ENCODE measurements at regions not wholly inside any gene's neighbourhood (a gene's known extent, or its start where the extent isn't known, plus 50 kb on each side); places are given as distances from the start of the nearest gene placed in this dataset.
"Not testable (repeated sequence)": the region's sequence is repeated elsewhere in the genome, so short reads cannot be mapped to it uniquely, and the experiment has no call there.

DNA sequence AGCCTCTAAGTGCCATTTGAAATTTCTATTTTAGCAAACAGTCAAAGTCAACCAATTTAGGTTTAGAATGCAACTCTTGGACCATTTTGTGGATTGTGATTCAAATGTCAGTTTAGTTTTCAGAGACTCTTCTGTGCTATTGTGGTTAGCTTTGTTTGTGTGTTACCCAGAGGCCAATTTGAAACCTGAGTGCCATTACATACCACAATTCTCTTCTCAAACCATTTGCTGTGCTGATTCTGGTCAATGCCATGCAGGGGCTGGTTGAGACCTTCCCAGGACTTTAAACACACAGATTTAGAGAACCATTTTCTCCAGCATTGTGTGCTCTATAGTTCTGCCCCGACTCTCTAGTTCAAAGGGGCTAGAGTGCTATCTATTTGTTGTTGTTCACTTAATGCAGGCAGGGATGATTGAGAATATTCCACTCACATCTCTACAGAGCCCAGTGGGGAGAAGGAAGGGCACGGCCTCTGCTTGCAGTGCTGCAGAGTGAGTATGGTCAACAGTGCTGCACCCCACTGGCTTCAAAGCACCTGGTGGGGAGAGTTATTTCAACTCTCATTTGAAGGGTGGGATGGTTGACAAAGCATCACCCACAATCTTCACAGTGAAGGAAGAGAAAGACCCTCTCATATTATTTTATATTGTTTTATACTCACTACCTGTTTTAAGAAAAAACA is 738.2 kb downstream of the COL12A1 start:
- DNase-seq = no peak

DNA sequence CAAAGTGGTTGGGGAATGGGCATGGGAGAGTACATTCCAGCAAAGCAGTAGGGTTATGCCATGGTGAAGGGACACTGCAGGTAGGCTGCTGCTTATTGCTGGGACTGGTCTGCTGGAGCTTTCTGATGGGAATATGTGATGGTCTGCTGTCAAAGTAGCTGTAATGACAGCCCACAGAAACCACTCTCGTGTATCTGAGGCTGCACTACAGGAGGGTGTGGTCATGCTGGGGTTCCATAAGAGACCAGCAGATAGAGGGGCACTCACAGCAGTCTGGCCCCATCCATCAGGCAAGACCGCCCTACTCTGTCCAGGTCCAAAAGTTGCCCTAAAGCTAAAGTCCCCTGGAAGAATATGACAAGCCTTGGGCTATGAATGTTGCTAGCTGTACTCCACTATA is 739.3 kb downstream of the COL12A1 start:
- no peak for DNase-seq

DNA sequence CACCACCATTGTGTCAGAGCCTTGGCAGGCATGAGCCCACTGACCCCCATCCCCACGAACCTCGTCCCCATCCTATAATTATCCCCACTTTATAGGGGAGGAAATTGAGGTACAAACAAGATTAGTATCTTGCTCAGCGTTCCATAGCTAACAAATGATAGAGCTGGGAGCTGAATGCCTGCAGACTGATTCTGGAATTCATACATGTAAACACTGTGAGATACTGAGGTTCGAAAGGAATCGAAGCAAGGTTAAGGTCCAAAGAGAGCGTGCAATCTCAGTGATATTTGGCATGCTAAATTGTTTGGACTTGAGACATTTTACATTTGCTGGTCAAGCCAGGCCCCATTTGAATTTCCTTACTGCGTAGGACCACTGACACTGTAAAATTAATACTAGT is 746.6 kb downstream of the COL12A1 start:
- DNase-seq = no peak

DNA sequence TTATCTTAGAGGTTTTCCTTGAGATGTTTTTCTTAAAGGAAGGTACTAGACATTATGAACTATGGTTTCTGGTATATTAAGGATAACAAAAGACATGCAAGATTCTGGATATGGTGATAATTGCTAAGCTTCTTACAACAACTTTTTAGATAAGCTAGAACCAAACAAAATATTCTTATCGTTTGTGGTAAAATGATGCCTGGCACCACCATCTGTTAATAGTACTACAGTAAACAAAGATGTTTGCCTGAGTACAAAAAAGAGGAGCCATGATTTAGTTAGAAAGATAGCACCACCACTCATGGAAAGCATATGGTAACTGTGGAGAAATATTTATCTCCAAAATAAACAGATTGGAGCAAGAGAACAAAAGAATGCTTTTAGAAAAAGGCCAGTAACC is 747.3 kb downstream of the COL12A1 start:
- no peak for DNase-seq

DNA sequence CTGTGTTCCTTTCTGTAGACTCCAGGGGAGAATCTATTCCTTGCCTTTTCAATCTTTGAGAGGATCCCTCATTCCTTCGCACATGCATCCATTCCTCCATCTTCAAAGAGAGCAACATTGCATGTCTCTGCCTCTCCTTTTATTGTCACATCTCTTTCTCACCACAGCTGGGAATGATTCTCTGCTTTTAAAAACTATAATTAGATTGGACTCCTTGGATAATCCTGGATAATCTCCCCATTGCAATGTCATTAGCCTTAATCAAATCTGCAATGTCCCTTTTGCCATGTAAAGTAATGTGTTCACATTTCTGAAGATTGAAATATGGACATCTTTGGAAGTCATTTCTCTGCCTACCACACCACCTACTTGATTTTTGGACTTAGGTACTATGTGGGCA is 750.1 kb downstream of the COL12A1 start:
- no peak for DNase-seq

DNA sequence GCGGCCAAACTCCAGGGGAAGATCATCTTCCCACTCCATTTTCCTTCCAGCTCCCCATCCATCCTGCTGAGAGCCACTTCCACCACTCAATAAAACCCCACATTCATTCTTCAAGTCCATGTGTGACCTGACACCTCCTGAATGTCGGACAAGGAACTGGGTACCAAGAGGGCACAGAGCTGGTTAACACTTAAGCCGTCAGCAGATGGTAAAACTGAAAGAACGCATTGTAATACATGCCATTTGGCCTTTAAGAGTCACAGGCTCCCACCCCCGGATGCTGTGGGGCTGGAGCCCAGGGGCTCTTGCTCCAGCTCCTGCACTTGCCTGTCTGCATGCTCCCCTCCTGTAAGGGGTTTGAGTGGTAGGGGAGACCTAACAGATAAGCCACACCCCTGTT is 753.9 kb downstream of the COL12A1 start:
- DNase-seq = no peak

DNA sequence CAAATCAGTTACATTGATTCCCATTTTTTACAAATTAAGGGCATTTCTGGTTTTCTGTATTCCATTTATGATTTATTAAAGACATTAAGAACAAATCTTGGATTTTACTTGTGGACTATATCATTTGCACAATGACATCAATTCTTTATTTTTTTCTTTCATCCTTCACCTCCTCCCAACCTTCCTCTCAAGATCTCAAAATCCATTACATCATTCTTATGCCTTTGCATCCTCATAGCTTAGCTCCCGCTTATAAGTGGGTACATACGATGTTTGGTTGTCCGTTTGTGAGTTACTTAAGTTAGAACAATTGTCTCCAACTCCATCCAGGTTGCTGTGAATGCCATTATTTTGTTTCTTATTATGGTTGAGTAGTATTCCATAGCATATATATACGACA is 752.8 kb downstream of the CD109 start:
- no peak for DNase-seq

DNA sequence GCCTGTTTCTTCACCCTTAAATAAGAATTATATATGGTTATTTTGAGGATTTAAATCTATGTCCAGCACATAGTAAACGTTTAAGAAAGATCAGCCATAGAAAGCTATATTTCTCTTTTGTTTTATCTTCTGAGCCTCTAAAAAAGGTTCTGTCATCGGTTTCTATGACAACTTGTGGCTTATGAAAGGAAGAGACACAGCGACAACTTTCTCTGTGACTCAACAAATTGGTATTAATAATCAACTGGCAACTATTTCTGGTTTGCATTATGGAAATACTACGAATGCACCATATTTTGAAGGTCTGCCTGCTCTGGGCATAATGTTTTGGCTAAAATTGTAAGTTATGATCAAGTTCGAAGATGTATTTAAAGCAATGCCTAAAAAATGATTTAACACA is 751.0 kb downstream of the CD109 start:
- no peak for DNase-seq

DNA sequence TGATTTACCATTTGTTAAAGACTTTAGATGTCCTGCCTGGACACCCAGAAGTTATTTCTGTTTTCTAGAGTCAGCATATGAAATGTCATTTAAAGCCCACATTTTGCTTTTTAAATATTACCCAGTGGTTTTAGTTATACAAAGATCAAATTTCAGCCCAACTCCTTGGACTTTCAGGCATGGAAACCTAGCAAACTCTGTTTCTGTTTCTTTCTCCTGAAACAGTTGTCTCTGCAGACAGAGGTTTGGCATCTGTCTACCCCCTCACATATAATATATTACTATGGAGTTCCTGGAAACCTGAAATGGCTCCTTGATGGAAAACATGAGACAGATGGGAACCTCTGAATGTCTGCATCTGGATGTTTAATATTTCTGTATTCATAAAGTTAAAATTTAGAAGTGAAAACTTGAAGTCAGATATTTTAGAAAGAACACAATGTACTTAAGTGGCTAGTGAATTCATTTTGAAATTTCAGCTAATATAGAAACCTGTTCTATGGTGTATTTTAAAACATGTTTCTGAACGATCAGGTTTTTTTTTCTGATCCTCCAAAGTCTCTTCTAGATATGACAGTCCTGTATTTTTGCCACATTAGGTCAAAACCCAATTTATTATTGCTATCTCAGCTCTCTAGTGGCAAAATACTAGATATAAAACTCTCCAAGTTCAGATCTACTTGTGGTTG is 743.3 kb downstream of the CD109 start:
- DNase-seq = no peak

DNA sequence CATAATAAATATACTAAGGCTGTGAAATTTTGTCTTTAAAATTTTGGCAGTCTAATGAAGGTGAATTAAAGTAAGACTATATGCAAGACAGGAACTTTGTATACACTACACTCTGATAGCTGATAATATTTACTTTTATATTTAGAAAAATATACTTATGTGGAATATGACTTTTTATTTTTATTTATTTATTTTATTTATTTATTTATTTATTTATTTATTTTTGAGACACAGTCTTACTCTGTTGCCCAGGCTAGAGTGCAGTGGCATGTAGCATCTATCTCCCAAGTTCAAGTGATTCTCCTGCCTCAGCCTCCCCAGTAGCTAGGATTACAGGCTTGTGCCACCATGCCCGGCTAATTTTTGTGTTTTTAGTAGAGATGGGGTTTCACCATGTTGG is 742.4 kb downstream of the CD109 start:
- not testable (repeated sequence) for DNase-seq

DNA sequence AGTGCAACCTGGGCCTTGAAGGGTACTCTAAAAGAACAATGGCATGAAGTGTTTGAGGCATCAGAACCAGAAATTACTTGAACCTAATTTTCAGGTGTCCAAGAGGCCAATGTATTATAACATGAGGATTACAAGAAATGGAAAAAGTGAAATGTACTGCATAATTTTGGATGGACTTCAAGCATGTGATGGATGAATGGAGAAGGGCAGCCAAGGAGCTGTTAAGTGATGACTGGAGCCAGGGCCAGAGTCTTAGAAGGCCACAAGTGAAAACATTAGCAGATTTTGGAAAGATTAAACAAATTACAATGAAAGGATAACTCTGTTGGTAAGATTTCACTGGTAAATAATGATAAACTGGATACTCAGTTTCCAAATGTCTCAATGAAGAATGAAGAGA is 738.2 kb downstream of the CD109 start:
- DNase-seq = no peak

DNA sequence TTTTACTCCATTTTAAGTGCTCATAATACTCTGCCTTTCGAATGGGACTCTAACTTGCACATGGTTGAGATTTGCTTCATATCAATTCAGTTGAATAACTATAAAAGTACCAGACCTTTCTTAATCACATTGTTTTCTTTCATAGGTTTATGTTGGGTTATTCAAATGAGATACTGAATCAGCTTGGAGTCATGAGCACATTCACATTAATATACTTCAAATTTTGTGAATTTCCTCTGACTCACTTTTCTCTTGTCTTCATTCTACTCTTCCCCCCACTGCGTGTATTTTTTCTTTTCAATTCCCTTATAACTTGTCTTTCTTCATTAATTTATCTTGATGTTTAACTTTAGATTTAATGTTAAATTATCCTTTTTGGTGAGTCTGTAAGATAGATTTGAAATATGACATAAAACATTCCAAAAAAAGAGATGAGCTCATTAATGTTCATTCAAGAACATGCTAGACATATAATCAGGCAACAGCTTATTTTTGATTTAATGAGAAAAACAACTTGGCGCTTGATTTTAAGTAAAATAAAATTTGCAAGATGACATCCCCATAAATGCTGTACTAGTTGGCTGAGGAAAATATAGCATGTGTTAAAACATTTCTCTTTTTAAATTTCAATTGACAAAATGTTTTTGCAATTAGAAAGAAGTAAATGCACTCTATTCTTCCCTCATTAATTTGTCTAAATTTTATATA is 736.0 kb downstream of the CD109 start:
- no peak for DNase-seq

DNA sequence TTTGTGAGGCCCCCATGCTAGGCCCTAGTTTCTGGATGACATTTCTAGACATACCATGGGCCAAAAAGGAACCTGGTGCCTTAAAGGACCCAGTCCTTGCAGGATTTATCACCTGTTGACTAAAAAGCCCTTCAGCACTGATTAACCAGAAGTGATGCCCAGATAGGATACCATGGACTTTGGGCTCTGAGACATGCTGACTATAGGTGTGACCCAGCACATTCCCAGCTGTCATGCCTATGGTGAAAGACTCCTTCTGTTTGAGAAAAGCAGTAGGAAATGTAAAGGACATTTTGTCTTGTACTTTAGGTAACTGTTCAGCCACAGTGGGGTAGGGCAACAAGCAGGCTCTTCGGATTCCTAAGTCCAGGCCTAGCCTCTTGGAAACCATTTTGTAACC is 724.2 kb downstream of the CD109 start:
- DNase-seq = no peak

DNA sequence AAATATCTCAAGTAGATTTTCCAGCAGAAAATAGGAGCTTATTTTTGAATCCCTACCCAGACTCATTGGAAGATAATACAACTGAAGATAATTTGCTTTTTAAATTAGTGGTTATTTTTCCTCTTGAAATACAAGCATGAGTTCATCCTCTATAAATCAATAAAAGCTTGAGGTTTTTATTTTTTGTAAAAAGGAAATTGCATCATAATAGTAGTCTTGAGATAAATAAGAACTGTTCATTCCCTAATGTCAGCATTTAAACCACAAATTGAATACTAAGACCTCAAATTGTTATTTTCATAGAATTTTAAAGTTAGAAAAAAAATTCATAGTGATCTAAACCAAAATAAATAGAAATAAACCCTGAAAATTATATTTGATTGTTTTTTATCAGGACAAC is 719.1 kb downstream of the CD109 start:
- no peak for DNase-seq

DNA sequence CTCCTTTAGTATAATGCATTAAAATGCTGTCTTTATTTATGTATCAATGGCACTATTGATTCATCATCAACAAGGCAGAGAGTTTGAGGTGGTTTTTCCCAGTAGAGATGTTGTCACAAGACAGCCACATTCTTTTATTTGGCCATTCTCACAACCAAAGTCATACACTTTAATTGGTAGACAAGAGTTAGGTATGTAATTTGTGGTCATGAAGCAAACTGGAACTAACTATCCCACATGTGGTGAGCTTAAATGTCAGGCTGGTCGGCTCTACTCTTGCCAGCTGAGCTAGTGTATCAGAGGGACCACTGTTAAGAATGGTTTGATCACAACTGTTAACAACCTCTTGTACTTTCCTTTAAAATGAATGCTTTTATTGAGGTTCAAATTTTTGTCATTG is 714.6 kb downstream of the CD109 start:
- no peak for DNase-seq

DNA sequence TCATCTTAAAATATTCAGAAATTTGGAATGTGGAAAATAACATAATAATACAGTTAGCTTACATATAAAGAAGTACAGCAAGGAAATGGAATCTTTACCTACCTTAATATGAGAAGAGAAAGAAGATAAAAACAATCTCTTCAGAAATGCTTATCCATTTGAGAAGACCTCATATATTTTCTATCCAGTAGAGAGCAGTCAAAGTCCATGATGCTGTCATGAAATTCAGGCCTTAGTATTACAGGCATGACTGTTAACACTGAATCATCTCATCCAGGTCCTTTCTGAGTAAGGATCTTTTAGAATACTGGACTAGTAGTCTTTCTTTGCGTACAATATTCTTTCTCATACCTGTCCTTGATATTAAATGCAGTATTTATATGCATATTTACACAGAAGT is 713.4 kb downstream of the CD109 start:
- DNase-seq = no peak

DNA sequence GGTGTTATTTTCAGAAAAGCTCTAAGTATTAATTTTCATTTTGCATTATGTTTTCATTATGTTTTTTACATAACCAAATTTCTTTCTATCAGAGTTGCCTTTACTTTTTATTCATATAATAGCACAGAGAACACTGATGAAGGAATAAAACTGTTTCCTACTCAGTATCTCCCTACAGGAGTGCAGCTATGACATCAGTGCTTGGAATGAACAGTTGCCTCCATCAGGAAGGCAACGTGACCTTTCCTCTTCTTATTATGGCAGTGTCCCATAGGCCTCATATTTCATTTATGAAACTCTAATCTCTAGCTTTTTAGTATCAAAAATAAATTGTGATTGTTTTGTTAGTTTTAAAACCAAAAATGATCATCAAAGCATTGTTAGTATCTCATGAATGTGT is 712.8 kb downstream of the CD109 start:
- no peak for DNase-seq

DNA sequence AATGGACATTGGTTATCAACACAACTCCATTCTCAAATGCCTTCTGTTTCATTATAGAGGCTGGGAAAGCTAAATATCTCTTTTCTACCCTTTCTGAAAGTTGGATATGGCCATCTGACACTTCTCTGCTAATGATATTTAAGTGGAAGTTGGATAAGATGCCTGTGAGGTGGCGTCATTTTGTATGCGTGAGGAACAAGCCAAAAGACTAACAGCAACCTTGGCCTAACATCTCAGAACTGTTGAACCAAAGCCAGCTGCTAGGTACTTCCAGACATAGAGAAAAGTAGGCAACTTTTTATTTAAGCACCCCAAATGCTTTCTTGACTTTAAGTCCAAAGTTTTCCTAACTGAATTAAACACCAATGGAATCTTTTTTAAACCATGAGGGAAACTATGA is 708.4 kb downstream of the CD109 start:
- no peak for DNase-seq

DNA sequence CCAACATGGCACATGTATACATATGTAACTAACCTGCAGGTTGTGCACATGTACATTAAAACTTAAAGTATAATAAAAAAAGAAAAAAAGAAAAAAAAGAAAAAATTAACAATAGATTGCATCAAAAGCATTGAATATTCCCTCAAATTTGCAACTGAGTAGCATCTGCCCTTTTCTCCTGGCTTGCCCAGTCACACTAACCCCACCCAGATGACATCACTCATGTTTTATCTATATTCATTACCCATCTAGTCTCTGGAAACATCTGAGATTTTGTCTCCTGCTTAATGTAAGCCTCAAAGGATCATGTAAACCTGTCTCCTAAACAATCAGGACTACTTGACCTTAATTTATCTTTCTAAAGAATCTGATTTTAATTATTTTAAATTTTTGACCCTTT is 706.8 kb downstream of the CD109 start:
- no peak for DNase-seq

DNA sequence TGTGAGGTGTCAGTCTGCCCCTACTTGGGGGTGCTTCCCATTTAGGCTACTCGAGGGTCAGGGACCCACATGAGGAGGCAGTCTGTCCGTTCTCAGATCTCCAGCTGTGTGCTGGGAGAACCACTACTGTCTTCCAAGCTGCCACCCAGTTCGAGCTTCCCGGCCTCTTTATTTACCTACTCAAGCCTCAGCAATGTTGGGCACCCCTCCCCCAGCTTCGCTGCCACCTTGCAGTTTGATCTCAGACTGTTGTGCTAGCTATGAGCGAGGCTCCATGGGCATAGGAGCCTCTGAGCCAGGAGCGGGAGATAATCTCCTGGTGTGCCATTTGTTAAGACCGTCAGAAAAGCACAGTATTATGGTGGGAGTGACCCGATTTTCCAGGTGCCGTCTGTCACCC is 682.4 kb downstream of the CD109 start:
- not testable (repeated sequence) for DNase-seq

DNA sequence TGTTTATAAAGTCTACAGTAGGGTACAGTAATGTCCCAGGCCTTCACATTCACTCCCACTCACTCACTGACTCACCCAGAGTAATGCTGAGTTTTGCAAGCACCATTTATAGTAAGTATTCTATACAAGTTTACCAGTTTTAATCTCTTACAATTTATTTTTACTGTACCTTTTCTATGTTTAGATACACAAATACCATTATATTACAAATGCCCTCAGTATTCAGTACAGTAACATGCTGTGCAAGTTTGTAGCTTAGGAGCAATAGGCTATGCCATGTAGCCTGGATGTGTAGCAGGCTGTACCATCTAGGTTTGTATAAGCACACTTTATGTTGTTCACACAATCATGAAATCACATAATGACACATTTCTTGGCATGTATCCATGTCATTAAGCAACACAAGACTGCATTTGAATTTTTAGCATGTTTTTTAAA is 673.6 kb downstream of the CD109 start:
- DNase-seq = no peak

DNA sequence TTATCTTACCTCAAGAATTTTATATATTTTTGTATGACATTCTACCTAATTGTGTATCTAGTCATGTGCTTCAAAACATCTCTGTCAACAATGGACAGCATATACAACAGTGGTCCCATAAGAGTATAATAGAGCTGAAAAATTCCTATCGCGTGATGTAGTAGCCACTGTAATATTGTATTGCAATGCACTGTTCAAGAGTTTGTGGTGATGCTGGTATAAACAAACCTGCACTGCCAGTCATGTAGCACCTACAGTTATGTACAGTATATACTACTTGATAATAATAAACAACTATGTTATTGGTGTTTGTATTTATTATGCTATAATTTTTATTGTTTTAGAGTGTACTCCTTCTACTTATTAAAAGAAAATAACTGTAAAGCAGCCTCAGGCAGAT is 672.7 kb downstream of the CD109 start:
- no peak for DNase-seq

DNA sequence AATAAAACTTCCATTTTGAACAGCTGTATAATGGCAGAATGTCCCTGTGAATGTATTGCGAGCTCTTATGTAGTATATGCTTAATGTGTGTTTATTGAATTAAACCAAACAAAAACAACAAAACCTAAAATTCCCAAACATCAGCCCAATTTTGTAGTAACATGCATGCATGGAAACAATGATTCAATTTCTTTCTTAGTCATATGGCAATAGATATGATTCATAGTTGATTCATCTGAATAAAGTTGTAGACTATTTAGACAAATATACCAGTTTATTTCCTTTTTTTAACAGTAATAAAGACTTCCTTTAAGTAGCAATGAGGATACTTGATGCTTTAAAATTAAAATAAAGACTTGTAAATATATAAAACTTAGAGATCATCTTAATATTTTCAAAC is 670.6 kb downstream of the CD109 start:
- no peak for DNase-seq

DNA sequence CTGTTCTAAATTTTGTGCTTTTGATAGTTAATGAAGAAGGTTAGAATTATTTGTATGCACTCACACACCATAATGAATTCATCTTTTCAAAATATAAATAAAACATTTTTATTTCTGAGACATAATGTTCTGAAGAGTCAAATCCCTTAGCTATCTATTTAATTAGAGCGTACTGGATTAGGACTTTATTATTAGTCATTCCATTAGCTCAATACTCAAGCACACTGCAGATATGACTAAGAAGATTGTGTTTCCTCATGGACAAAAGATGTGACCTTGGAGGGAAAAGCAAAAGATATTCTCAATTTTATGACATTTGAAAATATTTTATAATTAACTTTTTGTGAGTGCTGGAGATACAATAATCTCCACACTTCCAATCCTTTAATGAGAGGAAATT is 666.4 kb downstream of the CD109 start:
- no peak for DNase-seq
